A673 (cell line): ENCODE measurements at regions not wholly inside any gene's neighbourhood (a gene's known extent, or its start where the extent isn't known, plus 50 kb on each side); places are given as distances from the start of the nearest gene placed in this dataset.

Source experiments
- CTCF ChIP-seq: fragments of 300-800, 200-600 bp; sonication (generic); conservative IDR thresholded peaks from 2 replicates; pipeline ENCODE4 v1.5.1; 2017; ENCODE audit warnings: low read depth, mild to moderate bottlenecking, antibody characterized with exemption, low read length, moderate library complexity, mixed read lengths
- EZH2 ChIP-seq: fragments of 200-600 bp; sonication (generic); IDR thresholded peaks from 2 replicates; pipeline ENCODE4 v1.6.1; 2017; ENCODE audit warnings: borderline replicate concordance, low read depth, mild to moderate bottlenecking, mixed read lengths, antibody characterized with exemption, low read length; ENCODE audit not compliant: poor library complexity, severe bottlenecking

- TF ChIP-seq CTCF (no peak), EZH2 (no peak)
Measured at GRCh38 chr4:163631288-163631687, 136.8 kb downstream of the TMA16 start.
